ENCODE measurements at regions not wholly inside any gene's neighbourhood (a gene's known extent, or its start where the extent isn't known, plus 50 kb on each side); places are given as distances from the start of the nearest gene placed in this dataset.

DNA sequence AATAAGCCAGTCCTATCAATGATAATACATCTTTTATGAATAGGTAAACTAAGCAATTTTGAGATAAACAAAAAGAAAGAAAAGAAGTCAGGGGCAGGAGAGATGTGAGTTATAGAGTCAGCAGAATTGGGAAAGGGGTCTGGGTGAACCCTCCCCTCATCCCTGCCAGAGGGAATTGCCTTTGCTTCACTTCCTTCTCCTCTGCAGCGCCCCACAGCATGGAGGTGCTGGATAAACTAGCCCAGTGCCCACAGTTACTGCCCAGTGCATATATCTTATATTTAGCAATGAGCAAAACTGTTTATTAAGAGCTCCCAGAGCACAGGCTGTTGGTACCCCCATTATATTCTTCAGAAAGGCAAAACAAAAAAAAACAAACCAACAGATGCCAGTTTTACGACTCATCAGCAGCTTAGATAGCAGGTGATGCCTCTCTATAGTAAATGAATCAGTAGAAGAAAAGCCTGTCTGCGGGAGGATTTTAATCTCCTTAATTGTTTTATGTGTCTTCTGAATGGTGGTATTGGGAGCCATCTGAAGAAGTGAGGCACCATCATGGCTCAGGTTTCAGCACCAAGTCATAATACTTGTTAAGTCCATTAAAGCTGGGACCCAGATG lies 419.2 kb downstream of the EPM2A start:
- TF ChIP-seq BHLHE40 (IDR thresholded peaks at IDR 0.05; ENCODE audit: borderline replicate concordance) (no peak), ARNT (IDR thresholded peaks at IDR 0.05) (no peak)
